ENCODE measurements at regions not wholly inside any gene's neighbourhood (a gene's known extent, or its start where the extent isn't known, plus 50 kb on each side); places are given as distances from the start of the nearest gene placed in this dataset.

GRCh38 chr4:117771647-117772337 lies 262.5 kb upstream of the NDST3 start:
- H3K36me3 ChIP-seq (ENCODE audit: control insufficient read depth, insufficient read depth, low read length), result no peaks in the 10 kb centered on the region
- no peak overlapping the region for H3K27ac ChIP-seq (ENCODE audit: low read depth, low read length)
- Mint-ChIP-seq H3K9me3 (no peaks in the 10 kb centered on the region), H3K4me3 (no peak overlapping the region), H3K27ac (no peak overlapping the region), H3K4me1 (peaks cover 2% of the 10 kb centered on the region), H3K36me3 (ENCODE audit: low read depth) (no peaks in the 10 kb centered on the region), H3K27me3 (ENCODE audit: insufficient read depth) (no peaks in the 10 kb centered on the region)
- WGBS, 2 experiments (ENCODE audit: insufficient coverage in 1 of 2, insufficient read length in 1 of 2), result 70 to 94% methylated on average over 3 to 6 of the region's 6 CpGs
- no peak overlapping the region for H3K9ac ChIP-seq (ENCODE audit: extremely low read depth, low read length, poor library complexity, severe bottlenecking)
- no peaks in the 10 kb centered on the region for H3K9me3 ChIP-seq (ENCODE audit: control insufficient read depth, low read length)
- no peaks in the 10 kb centered on the region for H3K4me1 ChIP-seq (ENCODE audit: control insufficient read depth, insufficient read depth, low read length)
- H3K27me3 ChIP-seq (ENCODE audit: control insufficient read depth, insufficient read depth, low read length, poor library complexity, severe bottlenecking), result no peaks in the 10 kb centered on the region
- no peak overlapping the region for H3K4me3 ChIP-seq (ENCODE audit: low read length)
- peak; percentile 61 for DNase-seq
- TF ChIP-seq CTCF (conservative IDR thresholded peaks at IDR 0.05), result peak; percentile 76

- Histone ChIP-seq H3K36me3 (ENCODE audit: control insufficient read depth, insufficient read depth, low read length) (no peaks in the 10 kb centered on the region), H3K4me3 (ENCODE audit: low read length) (no peak overlapping the region), H3K4me1 (ENCODE audit: control insufficient read depth, insufficient read depth, low read length) (no peaks in the 10 kb centered on the region), H3K9me3 (ENCODE audit: control insufficient read depth, low read length) (no peaks in the 10 kb centered on the region), H3K9ac (ENCODE audit: extremely low read depth, low read length, poor library complexity, severe bottlenecking) (no peak overlapping the region), H3K27ac (ENCODE audit: low read depth, low read length) (no peak overlapping the region), H3K27me3 (ENCODE audit: control insufficient read depth, insufficient read depth, low read length, poor library complexity, severe bottlenecking) (no peaks in the 10 kb centered on the region)
- no peak for DNase-seq
- Mint-ChIP-seq H3K9me3 (no peaks in the 10 kb centered on the region), H3K27ac (no peak overlapping the region), H3K27me3 (ENCODE audit: insufficient read depth) (no peaks in the 10 kb centered on the region), H3K36me3 (ENCODE audit: low read depth) (no peaks in the 10 kb centered on the region), H3K4me3 (no peak overlapping the region), H3K4me1 (peaks cover 2% of the 10 kb centered on the region)
- WGBS, 2 experiments (ENCODE audit: insufficient coverage in 1 of 2, insufficient read length in 1 of 2), result 94 to 96% methylated on average over 2 of the region's 2 CpGs
- TF ChIP-seq CTCF (conservative IDR thresholded peaks at IDR 0.05), result no peak
Observed at GRCh38 chr4:117773064-117773936, 261.0 kb upstream of the NDST3 start.

- no peak overlapping the region for H3K4me3 Mint-ChIP-seq
- no peaks in the 10 kb centered on the region for H3K36me3 Mint-ChIP-seq (ENCODE audit: low read depth)
- WGBS, 2 experiments (ENCODE audit: insufficient coverage in 1 of 2, insufficient read length in 1 of 2), result 91% methylated on average over 1 of the region's 1 CpG; no CpG with 5 or more reads in 1 of the 2 experiments
Observed at GRCh38 chr4:117777721-117778120, 256.6 kb upstream of the NDST3 start.

More at GRCh38 chr4:117777721-117778120, 256.6 kb upstream of the NDST3 start:
- Mint-ChIP-seq H3K27ac (no peak overlapping the region), H3K27me3 (ENCODE audit: insufficient read depth) (no peaks in the 10 kb centered on the region), H3K4me1 (no peaks in the 10 kb centered on the region), H3K9me3 (no peaks in the 10 kb centered on the region)
- Histone ChIP-seq H3K9me3 (ENCODE audit: control insufficient read depth, low read length) (no peaks in the 10 kb centered on the region), H3K4me1 (ENCODE audit: control insufficient read depth, insufficient read depth, low read length) (no peaks in the 10 kb centered on the region), H3K27me3 (ENCODE audit: control insufficient read depth, insufficient read depth, low read length, poor library complexity, severe bottlenecking) (no peaks in the 10 kb centered on the region), H3K9ac (ENCODE audit: extremely low read depth, low read length, poor library complexity, severe bottlenecking) (no peak overlapping the region), H3K36me3 (ENCODE audit: control insufficient read depth, insufficient read depth, low read length) (no peaks in the 10 kb centered on the region), H3K4me3 (ENCODE audit: low read length) (no peak overlapping the region), H3K27ac (ENCODE audit: low read depth, low read length) (peak overlapping the region; percentile 74)
- DNase-seq, result no peak
- no peak for TF ChIP-seq CTCF (conservative IDR thresholded peaks at IDR 0.05)
